Esophagus squamous epithelium (tissue), 5 donors: ENCODE measurements at regions not wholly inside any gene's neighbourhood (a gene's known extent, or its start where the extent isn't known, plus 50 kb on each side); places are given as distances from the start of the nearest gene placed in this dataset.

Experiments used
- DNase-seq: peaks from one replicate; lab custom pipeline; 2025; lab: John Stamatoyannopoulos, UW
- H3K27ac ChIP-seq, 4 donors: fragments of 200-600 bp; sonication (generic); one replicate each; pipeline ENCODE4 v1.5.1; 2016 to 2019; ENCODE audit warnings: mild to moderate bottlenecking in 1 of 4
- H3K27me3 ChIP-seq, 4 donors: fragments of 200-600 bp; sonication (generic); 1 replicate in 3 of 4; 2 replicates in 1 of 4; pipeline versions ENCODE4 v1.5.1 to v1.6.0; 2017 to 2021; ENCODE audit warnings: antibody characterized with exemption in 1 of 4
- H3K36me3 ChIP-seq, 3 donors: fragments of 200-600 bp; sonication (generic); one replicate each; pipeline ENCODE4 v1.5.1; 2016 to 2019
- H3K4me1 ChIP-seq, 3 donors: fragments of 200-600 bp; sonication (generic); one replicate each; pipeline ENCODE4 v1.5.1; 2017 to 2019
- H3K4me3 ChIP-seq, 4 donors: fragments of 200-600 bp; sonication (generic); 1 replicate in 3 of 4; 2 replicates in 1 of 4; pipeline ENCODE4 v1.5.1; 2016 to 2019; ENCODE audit warnings: mild to moderate bottlenecking in 2 of 4, moderate library complexity in 1 of 4
- H3K9me3 ChIP-seq, 3 donors: fragments of 200-600 bp; sonication (generic); one replicate each; pipeline ENCODE4 v1.5.1; 2016 to 2019
- POLR2A ChIP-seq, 4 donors: fragments of 450-650 bp; IDR thresholded peaks; one replicate each; pipeline ENCODE4 v1.6.1; 2017; ENCODE audit warnings: antibody characterized with exemption in 4 of 4, mild to moderate bottlenecking in 4 of 4, moderate library complexity in 3 of 4
- WGBS, 2 donors: methylation state at CpG; one replicate each; pipeline ENCODE4 v1.1.5; 2018; 5-methylcytosine and 5-hydroxymethylcytosine counted together
- intact Hi-C: fragments of 100-400 bp; cut with DNase I; formaldehyde crosslinking; loops from one replicate; pipeline ENCODE4 v1.15.0; 2022
- TF ChIP-seq, protein P1 (sequence below), 6 experiments: fragments of 450-650 bp in 4 of 6; fragments of 200-600 bp in 2 of 6; sonication (generic) in 2 of 6; IDR thresholded peaks; one replicate each; pipeline ENCODE4 v1.5.1; 2016 to 2019; ENCODE audit warnings: antibody characterized with exemption in 6 of 6, mild to moderate bottlenecking in 4 of 6, moderate library complexity in 4 of 6
- donor health status: DM: yes; HTN: yes; CAD: no.

DNA sequence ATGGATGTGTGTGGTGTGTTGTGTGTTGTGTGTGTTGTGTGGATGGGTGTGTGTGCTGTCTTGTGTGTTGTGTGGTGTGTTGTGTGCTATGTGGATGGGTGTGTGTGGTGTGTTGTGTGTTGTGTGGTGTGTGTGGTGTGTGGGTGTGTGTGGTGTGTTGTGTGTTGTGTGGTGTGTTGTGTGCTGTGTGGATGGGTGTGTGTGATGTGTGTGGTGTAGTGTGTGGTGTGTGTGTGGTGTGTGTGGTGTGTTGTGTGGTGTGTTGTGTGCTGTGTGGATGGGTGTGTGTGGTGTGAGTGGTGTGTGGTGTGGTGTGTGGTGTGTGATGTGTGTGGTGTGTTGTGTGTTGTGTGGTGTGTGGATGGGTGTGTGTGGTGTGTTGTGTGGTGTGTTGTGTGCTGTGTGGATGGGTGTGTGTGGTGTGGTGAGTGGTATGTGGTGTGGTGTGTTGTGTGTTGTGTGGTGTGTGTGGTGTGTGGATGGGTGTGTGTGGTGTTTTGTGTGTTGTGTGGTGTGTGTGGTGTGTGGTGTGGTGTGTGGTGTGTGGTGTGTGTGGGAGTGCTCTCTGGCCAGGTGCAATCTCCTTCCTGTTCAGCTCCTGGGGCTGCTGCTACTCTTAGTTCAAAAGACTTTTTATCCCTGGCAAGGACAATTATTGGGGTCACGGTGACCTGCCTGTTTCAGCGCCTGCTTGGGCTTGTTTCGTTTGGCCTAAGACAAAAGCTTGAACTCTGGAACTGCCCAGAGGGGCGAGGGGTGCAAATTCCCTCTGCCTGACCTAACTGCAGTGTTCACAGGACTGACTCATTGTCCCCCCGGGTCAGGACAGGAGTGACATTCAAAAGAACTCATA, 101.1 kb downstream of the UBIAD1 start:
- H3K27ac ChIP-seq = no peak overlapping the region
- no peaks in the 10 kb centered on the region for H3K36me3 ChIP-seq
- peaks cover 0 to 27% (median 0%) of the 10 kb centered on the region in 4 donors for H3K27me3 ChIP-seq
- no peaks in the 10 kb centered on the region for H3K4me1 ChIP-seq
- no peaks in the 10 kb centered on the region for H3K9me3 ChIP-seq
- intact Hi-C loops = no loop called here
- no peak overlapping the region for H3K4me3 ChIP-seq
- WGBS, 2 donors = 25% methylated on average over 2 of the region's 5 CpGs; no CpG with 5 or more reads in 1 of the 2 donors
- TF ChIP-seq POLR2A (IDR thresholded peaks at IDR 0.05) = no peak
- TF ChIP-seq, protein P1, sequence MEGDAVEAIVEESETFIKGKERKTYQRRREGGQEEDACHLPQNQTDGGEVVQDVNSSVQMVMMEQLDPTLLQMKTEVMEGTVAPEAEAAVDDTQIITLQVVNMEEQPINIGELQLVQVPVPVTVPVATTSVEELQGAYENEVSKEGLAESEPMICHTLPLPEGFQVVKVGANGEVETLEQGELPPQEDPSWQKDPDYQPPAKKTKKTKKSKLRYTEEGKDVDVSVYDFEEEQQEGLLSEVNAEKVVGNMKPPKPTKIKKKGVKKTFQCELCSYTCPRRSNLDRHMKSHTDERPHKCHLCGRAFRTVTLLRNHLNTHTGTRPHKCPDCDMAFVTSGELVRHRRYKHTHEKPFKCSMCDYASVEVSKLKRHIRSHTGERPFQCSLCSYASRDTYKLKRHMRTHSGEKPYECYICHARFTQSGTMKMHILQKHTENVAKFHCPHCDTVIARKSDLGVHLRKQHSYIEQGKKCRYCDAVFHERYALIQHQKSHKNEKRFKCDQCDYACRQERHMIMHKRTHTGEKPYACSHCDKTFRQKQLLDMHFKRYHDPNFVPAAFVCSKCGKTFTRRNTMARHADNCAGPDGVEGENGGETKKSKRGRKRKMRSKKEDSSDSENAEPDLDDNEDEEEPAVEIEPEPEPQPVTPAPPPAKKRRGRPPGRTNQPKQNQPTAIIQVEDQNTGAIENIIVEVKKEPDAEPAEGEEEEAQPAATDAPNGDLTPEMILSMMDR (IDR thresholded peaks at IDR 0.05) = no peak
- no peak for DNase-seq

DNA sequence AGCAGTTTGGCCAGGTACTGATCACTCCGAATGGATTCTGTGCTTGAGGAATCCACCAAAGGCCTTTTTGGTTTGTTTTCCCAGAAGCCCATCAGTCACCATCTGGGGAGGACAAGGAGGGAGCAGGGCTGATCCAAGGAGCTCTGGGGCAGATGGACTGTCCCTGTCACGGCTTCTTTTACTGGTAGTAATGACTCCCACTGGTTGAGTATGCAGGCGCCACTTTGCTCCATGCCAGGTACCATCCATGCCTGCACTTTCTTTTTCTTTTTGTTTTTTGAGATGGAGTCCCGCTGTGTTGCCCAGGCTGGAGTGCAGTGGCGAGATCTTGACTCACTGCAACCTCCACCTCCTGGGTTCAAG, 101.7 kb downstream of the UBIAD1 start:
- no peak for TF ChIP-seq POLR2A (IDR thresholded peaks at IDR 0.05)
- TF ChIP-seq, protein P1 (IDR thresholded peaks at IDR 0.05) = no peak
- Histone ChIP-seq H3K27ac (no peak overlapping the region), H3K36me3 (no peaks in the 10 kb centered on the region), H3K4me1 (no peaks in the 10 kb centered on the region), H3K9me3 (no peaks in the 10 kb centered on the region), H3K4me3 (no peak overlapping the region), H3K27me3 (peaks cover 0 to 26% (median 0%) of the 10 kb centered on the region in 4 donors)
- intact Hi-C loops = no loop called here
- 69 to 72% methylated on average over 5 of the region's 5 CpGs for WGBS, 2 donors
- no peak for DNase-seq

GRCh38 chr1:11377001-11377583, 101.9 kb upstream of the DISP3 start:
- 72 to 77% methylated on average over 7 to 9 of the region's 9 CpGs for WGBS, 2 donors
- no peaks in the 10 kb centered on the region for H3K36me3 ChIP-seq
- peaks cover 0 to 22% (median 0%) of the 10 kb centered on the region in 4 donors for H3K27me3 ChIP-seq
- no peaks in the 10 kb centered on the region for H3K4me1 ChIP-seq
- TF ChIP-seq, protein P1 (IDR thresholded peaks at IDR 0.05) = no peak
- no peak for TF ChIP-seq POLR2A (IDR thresholded peaks at IDR 0.05)
- H3K9me3 ChIP-seq = no peaks in the 10 kb centered on the region
- intact Hi-C loops = no loop called here
- H3K4me3 ChIP-seq = no peak overlapping the region
- DNase-seq = no peak
- no peak overlapping the region for H3K27ac ChIP-seq

DNA sequence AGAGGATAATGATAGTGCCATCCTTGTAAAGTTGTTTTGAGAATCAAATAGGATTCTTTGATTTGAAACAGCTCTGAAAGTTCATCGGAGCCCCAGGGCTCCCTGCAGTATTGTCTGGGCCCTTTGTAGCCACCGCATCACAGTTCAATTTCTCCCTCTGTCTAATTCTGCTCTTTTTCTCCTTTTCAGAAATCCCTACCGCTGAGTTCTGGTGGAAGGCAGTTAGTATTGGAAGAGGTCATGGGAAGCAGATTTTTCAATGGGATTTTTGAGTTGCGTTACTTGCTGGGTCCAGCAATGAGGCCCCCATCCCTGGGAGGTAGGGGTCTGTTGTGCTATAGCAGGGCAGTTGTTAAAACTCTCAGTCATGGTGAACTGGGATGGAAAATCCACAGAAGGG, 101.0 kb upstream of the DISP3 start:
- intact Hi-C loops = no loop called here
- H3K27ac ChIP-seq = no peak overlapping the region
- no peaks in the 10 kb centered on the region for H3K36me3 ChIP-seq
- TF ChIP-seq POLR2A (IDR thresholded peaks at IDR 0.05) = no peak
- TF ChIP-seq, protein P1 (IDR thresholded peaks at IDR 0.05) = no peak
- 86 to 88% methylated on average over 3 to 4 of the region's 4 CpGs for WGBS, 2 donors
- DNase-seq = no peak
- peaks cover 0 to 23% (median 0%) of the 10 kb centered on the region in 4 donors for H3K27me3 ChIP-seq
- no peak overlapping the region for H3K4me3 ChIP-seq
- H3K4me1 ChIP-seq = no peaks in the 10 kb centered on the region
- no peaks in the 10 kb centered on the region for H3K9me3 ChIP-seq

DNA sequence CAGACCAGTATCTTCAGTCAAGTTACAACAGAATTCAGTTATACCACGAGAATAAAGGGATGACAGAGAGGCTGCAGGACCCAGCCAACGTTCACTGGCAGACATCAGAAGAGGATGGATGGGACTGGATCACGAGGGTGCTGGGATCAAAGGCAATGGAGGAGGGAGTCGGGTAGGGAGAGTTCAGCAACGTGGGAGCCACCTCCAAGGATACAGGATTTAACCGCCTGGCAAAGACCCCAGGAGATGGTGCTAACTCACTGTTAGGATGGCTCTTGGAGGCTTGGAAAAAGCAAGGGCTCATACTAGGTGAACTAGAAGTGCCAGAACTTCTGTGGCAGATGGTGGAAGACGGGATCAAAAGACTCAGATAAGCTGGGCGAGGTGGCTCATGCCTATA, 99.1 kb upstream of the DISP3 start:
- no peak for DNase-seq
- Histone ChIP-seq H3K4me3 (no peak overlapping the region), H3K36me3 (no peaks in the 10 kb centered on the region), H3K9me3 (no peaks in the 10 kb centered on the region), H3K27ac (no peak overlapping the region), H3K27me3 (peaks cover 0 to 20% (median 0%) of the 10 kb centered on the region in 4 donors), H3K4me1 (no peaks in the 10 kb centered on the region)
- no peak for TF ChIP-seq POLR2A (IDR thresholded peaks at IDR 0.05)
- TF ChIP-seq, protein P1 (IDR thresholded peaks at IDR 0.05) = no peak
- WGBS, 2 donors = 32 to 38% methylated on average over 8 of the region's 8 CpGs
- intact Hi-C loops = no loop called here
